ENCODE measurements at regions not wholly inside any gene's neighbourhood (a gene's known extent, or its start where the extent isn't known, plus 50 kb on each side); places are given as distances from the start of the nearest gene placed in this dataset.

DNA sequence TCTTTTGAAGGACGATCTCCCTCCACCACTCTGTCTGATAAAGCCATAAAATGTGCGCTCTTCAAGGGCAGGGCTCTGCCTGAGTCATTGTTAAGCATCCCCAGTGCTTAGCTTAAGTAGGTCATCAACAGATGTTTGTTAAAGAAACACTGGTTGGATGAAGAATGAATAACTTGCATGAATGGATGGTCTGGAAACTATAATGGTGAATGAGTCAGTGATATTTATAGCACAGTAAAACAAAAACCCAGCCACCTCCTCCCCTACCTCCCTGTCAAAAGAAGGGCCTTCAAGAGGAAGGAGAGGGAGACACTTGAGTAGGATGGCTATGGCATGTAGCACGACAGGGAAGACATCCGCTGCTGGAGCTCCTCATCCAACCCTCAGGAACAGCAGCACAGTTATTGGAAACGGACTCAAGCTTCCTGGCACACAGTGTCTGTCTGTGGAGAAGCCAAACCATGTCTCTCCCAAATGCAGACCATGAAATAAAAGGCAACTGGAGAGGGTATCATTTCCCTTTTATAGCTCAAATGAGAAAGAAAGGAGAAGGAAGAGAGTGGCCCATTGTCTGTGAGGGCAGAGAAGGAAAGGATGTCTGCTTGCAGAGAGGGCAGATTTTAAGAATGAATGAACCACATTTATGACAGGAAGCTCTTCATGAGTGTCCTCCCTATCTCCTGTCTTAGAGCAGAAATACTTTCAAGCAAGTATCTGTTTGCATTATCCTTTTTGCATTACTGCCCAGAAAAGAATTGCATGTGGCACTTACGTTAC is 183.5 kb upstream of the UBL3 start:
- Histone ChIP-seq H3F3A (replicated peaks; ENCODE audit: low read depth) (no peaks in the 10 kb centered on the region), H3K27ac (ENCODE audit: low read depth) (no peak overlapping the region), H3K4me3 (no peak overlapping the region), H2AFZ (no peak overlapping the region), H3K79me2 (replicated peaks; ENCODE audit: insufficient read depth) (no peaks in the 10 kb centered on the region), H3K9me2 (ENCODE audit: insufficient read depth) (no peaks in the 10 kb centered on the region), H4K20me1 (replicated peaks; ENCODE audit: insufficient read depth) (no peaks in the 10 kb centered on the region), H3K27me3 (ENCODE audit: insufficient read depth) (no peaks in the 10 kb centered on the region), H3K4me2 (no peak overlapping the region), H3K4me1 (ENCODE audit: insufficient read depth) (peaks cover 12% of the 10 kb centered on the region), H3K36me3 (ENCODE audit: insufficient read depth) (no peaks in the 10 kb centered on the region)
- Mint-ChIP-seq H3K36me3 (ENCODE audit: low read depth) (no peaks in the 10 kb centered on the region), H3K9me3 (no peaks in the 10 kb centered on the region; the same call in 2 of the 3 replicates), H3K4me3 (no peak overlapping the region), H3K27me3 (ENCODE audit: insufficient read depth, low read depth, poor library complexity) (peaks cover 2% of the 10 kb centered on the region), H3K4me1 (peaks cover 14% of the 10 kb centered on the region), H3K27ac (no peak overlapping the region)
- no peak for TF ChIP-seq CREB1 (CRISPR knock-in tag; IDR thresholded peaks at IDR 0.05; ENCODE audit: low read depth)
- TF ChIP-seq, protein P1, sequence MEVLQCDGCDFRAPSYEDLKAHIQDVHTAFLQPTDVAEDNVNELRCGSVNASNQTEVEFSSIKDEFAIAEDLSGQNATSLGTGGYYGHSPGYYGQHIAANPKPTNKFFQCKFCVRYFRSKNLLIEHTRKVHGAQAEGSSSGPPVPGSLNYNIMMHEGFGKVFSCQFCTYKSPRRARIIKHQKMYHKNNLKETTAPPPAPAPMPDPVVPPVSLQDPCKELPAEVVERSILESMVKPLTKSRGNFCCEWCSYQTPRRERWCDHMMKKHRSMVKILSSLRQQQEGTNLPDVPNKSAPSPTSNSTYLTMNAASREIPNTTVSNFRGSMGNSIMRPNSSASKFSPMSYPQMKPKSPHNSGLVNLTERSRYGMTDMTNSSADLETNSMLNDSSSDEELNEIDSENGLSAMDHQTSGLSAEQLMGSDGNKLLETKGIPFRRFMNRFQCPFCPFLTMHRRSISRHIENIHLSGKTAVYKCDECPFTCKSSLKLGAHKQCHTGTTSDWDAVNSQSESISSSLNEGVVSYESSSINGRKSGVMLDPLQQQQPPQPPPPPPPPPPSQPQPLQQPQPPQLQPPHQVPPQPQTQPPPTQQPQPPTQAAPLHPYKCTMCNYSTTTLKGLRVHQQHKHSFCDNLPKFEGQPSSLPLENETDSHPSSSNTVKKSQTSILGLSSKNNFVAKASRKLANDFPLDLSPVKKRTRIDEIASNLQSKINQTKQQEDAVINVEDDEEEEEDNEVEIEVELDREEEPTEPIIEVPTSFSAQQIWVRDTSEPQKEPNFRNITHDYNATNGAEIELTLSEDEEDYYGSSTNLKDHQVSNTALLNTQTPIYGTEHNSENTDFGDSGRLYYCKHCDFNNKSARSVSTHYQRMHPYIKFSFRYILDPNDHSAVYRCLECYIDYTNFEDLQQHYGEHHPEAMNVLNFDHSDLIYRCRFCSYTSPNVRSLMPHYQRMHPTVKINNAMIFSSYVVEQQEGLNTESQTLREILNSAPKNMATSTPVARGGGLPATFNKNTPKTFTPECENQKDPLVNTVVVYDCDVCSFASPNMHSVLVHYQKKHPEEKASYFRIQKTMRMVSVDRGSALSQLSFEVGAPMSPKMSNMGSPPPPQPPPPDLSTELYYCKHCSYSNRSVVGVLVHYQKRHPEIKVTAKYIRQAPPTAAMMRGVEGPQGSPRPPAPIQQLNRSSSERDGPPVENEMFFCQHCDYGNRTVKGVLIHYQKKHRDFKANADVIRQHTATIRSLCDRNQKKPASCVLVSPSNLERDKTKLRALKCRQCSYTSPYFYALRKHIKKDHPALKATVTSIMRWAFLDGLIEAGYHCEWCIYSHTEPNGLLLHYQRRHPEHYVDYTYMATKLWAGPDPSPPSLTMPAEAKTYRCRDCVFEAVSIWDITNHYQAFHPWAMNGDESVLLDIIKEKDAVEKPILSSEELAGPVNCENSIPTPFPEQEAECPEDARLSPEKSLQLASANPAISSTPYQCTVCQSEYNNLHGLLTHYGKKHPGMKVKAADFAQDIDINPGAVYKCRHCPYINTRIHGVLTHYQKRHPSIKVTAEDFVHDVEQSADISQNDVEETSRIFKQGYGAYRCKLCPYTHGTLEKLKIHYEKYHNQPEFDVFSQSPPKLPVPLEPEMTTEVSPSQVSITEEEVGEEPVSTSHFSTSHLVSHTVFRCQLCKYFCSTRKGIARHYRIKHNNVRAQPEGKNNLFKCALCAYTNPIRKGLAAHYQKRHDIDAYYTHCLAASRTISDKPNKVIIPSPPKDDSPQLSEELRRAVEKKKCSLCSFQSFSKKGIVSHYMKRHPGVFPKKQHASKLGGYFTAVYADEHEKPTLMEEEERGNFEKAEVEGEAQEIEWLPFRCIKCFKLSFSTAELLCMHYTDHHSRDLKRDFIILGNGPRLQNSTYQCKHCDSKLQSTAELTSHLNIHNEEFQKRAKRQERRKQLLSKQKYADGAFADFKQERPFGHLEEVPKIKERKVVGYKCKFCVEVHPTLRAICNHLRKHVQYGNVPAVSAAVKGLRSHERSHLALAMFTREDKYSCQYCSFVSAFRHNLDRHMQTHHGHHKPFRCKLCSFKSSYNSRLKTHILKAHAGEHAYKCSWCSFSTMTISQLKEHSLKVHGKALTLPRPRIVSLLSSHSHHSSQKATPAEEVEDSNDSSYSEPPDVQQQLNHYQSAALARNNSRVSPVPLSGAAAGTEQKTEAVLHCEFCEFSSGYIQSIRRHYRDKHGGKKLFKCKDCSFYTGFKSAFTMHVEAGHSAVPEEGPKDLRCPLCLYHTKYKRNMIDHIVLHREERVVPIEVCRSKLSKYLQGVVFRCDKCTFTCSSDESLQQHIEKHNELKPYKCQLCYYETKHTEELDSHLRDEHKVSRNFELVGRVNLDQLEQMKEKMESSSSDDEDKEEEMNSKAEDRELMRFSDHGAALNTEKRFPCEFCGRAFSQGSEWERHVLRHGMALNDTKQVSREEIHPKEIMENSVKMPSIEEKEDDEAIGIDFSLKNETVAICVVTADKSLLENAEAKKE (CRISPR knock-in tag; IDR thresholded peaks at IDR 0.05), result no peak
- TF ChIP-seq EZH2 (IDR thresholded peaks at IDR 0.05; ENCODE audit: low read depth, unreplicated experiment), result no peak
- TF ChIP-seq, protein P2, sequence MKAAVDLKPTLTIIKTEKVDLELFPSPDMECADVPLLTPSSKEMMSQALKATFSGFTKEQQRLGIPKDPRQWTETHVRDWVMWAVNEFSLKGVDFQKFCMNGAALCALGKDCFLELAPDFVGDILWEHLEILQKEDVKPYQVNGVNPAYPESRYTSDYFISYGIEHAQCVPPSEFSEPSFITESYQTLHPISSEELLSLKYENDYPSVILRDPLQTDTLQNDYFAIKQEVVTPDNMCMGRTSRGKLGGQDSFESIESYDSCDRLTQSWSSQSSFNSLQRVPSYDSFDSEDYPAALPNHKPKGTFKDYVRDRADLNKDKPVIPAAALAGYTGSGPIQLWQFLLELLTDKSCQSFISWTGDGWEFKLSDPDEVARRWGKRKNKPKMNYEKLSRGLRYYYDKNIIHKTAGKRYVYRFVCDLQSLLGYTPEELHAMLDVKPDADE (IDR thresholded peaks at IDR 0.05), result no peak
- TF ChIP-seq ZNF331 (CRISPR knock-in tag; IDR thresholded peaks at IDR 0.05; ENCODE audit: low read depth), result no peak
- no peak for TF ChIP-seq POLR2AphosphoS5 (IDR thresholded peaks at IDR 0.05; ENCODE audit: low read depth)
- TF ChIP-seq JUNB (IDR thresholded peaks at IDR 0.05; ENCODE audit: unreplicated experiment), result no peak
- TF ChIP-seq, protein P3, sequence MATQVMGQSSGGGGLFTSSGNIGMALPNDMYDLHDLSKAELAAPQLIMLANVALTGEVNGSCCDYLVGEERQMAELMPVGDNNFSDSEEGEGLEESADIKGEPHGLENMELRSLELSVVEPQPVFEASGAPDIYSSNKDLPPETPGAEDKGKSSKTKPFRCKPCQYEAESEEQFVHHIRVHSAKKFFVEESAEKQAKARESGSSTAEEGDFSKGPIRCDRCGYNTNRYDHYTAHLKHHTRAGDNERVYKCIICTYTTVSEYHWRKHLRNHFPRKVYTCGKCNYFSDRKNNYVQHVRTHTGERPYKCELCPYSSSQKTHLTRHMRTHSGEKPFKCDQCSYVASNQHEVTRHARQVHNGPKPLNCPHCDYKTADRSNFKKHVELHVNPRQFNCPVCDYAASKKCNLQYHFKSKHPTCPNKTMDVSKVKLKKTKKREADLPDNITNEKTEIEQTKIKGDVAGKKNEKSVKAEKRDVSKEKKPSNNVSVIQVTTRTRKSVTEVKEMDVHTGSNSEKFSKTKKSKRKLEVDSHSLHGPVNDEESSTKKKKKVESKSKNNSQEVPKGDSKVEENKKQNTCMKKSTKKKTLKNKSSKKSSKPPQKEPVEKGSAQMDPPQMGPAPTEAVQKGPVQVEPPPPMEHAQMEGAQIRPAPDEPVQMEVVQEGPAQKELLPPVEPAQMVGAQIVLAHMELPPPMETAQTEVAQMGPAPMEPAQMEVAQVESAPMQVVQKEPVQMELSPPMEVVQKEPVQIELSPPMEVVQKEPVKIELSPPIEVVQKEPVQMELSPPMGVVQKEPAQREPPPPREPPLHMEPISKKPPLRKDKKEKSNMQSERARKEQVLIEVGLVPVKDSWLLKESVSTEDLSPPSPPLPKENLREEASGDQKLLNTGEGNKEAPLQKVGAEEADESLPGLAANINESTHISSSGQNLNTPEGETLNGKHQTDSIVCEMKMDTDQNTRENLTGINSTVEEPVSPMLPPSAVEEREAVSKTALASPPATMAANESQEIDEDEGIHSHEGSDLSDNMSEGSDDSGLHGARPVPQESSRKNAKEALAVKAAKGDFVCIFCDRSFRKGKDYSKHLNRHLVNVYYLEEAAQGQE (IDR thresholded peaks at IDR 0.05; ENCODE audit: unreplicated experiment), result no peak
- TF ChIP-seq, protein P4, sequence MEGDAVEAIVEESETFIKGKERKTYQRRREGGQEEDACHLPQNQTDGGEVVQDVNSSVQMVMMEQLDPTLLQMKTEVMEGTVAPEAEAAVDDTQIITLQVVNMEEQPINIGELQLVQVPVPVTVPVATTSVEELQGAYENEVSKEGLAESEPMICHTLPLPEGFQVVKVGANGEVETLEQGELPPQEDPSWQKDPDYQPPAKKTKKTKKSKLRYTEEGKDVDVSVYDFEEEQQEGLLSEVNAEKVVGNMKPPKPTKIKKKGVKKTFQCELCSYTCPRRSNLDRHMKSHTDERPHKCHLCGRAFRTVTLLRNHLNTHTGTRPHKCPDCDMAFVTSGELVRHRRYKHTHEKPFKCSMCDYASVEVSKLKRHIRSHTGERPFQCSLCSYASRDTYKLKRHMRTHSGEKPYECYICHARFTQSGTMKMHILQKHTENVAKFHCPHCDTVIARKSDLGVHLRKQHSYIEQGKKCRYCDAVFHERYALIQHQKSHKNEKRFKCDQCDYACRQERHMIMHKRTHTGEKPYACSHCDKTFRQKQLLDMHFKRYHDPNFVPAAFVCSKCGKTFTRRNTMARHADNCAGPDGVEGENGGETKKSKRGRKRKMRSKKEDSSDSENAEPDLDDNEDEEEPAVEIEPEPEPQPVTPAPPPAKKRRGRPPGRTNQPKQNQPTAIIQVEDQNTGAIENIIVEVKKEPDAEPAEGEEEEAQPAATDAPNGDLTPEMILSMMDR (conservative IDR thresholded peaks at IDR 0.05; ENCODE audit: low read depth in 2 of 2), result no peak
- TF ChIP-seq EZH2phosphoT487 (IDR thresholded peaks at IDR 0.05; ENCODE audit: unreplicated experiment), result no peak
- TF ChIP-seq ZNF114 (CRISPR knock-in tag; IDR thresholded peaks at IDR 0.05), result no peak
- TF ChIP-seq STAT1 (IDR thresholded peaks at IDR 0.05; ENCODE audit: unreplicated experiment), result no peak
- TF ChIP-seq NANOG (IDR thresholded peaks at IDR 0.05; ENCODE audit: borderline replicate concordance), result no peak
- ATAC-seq (no peak), DNase-seq (ENCODE audit: low spot score) (no peak)

Measured in GM23338 (cell line).